Fibroblast of peridontal ligament (primary cell): ENCODE measurements at regions not wholly inside any gene's neighbourhood (a gene's known extent, or its start where the extent isn't known, plus 50 kb on each side); places are given as distances from the start of the nearest gene placed in this dataset.
A peak's percentile ranks its signal among the peaks of the same experiment; 100 is the strongest.
"Not testable (repeated sequence)": the region's sequence is repeated elsewhere in the genome, so short reads cannot be mapped to it uniquely, and the experiment has no call there.

Experiments
- DNase-seq: peaks from one replicate; pipeline ENCODE4 v3.0.0-alpha.2; 2010; ENCODE audit errors: extremely low read depth

GRCh38 chr7:25595996-25596395 is 367.7 kb upstream of the NPVF start:
- peak; percentile 3 for DNase-seq

DNA sequence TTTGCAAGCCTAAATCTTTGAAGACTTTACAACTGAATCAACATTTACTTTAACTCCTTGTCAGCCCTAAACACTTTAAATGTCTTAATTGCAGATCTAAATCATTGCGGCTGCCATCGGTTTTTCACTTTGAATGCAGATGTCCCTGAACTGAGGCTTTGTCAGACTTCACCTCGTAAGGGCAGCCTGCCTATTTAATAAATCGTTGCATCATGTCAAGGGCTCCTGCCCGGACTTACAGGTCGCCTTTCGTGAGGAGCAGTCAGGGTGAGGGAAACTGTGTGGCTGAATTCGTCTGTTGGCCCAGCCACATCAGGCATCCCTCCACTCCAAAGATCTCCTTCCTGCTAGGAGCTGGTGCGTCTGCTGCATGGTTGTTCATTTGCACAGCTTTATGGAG is 368.2 kb upstream of the NPVF start:
- DNase-seq = no peak

GRCh38 chr7:25597946-25598345 is 369.7 kb upstream of the NPVF start:
- DNase-seq = no peak

DNA sequence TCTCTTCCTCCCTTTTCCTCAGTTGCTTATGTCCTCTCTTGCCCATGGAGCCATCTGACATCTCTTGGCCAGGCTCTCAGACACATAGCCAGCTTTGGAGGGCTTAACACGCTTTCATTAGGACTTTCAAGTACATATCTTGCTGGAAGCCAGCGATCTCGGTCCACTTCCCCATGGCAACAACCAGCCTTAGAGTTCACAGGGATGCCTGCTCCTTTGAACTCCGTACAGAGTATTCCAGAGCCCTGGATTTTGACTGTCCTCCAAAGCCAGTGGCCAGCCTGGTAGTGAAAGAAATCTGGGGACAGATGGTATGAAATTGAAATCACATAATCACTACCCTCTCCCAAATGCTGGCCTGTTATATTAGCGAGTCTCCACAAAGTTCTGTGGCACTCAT is 370.5 kb upstream of the NPVF start:
- no peak for DNase-seq

DNA sequence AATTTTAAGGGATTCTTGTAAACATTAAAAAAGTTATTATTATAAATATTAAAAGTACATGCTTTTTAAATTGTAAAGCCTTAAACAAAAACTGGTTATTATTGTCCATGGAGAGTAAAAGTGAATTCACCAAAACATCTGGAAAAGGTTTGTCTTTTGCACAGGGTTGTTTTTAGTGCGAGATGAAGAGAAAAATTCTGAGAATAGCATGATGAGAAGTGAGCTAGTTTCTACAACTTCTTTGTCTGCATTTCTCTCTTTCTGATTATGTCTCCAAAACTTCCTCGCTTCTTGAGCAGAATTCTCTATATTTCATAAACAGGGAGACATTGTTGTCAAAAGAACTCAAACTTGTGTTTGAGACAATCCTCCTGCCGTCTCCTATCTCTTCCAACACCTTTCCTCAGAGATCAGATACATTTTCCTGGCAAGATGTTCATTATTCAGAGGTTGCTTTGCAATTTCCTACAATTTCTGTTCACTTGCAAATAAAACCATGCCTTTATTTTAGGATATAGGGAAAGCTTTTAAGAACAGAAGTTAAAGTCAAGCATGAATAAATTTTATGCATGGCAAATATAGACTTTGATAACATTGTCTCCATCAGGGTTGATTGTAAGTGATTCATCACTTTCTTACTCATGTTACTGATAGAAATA is 372.1 kb upstream of the NPVF start:
- no peak for DNase-seq

GRCh38 chr7:25602730-25603426 is 374.6 kb upstream of the NPVF start:
- DNase-seq = not testable (repeated sequence)

- DNase-seq = not testable (repeated sequence)
These were observed 375.1 kb upstream of the NPVF start for GRCh38 chr7:25603427-25603740.

DNA sequence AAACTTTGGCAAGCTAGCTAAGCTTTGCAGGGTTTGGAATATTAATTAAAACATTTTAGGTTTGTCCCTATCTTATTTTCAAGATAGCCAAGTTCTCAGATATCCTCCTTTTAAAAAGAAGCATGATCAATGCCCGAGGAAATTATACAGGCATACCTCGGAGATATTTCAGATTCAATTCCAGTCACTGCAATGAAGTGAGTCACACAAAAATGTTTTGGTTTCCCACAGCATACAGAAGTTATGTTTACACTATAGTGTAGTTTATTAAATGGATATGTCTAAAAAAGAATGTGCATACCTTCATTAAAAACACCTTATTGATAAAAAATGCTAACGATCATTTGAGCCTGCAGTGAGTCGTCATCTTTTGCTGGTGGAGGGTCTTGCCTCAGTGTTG is 382.9 kb upstream of the NPVF start:
- DNase-seq = no peak

- DNase-seq = no peak
These were observed 385.6 kb upstream of the NPVF start for GRCh38 chr7:25613912-25614311.

DNA sequence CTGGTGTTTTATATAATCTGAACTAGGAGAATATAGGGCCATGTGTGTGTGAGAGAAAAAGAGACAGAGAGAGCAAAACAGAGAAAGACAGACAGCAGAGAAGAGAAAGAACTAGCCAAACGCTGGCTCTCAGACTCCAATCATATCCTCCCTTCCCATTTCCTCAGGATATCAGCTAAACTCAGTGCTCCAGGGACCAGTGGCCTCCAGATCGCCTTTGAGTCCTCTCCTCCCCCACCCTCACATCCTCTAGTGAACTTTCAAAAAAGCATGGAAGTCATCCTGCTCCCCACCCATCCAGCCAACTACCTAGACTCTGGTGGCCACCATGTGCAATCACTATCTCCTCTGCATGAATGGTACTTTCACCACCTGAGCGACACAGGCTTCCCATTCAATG is 386.1 kb upstream of the NPVF start:
- DNase-seq = no peak

DNA sequence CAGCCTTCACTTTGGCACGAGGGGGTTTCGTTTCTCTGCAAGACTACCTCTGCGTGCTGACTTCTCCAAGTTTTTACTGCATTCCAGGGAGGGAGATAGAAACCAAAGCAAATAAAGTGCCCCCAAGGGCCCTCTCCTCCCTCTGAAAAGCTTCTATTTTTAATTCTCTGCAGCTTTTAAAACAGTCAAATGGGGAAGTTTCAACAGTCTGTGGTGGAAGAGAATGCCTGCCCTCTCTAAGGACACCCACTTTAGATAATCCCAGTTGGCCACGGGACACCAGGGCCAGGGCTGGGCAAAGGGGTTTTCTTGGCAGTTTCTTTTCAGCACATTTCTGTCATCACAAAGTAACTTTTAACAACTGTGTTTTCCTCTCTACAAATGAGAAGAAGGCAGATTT is 386.7 kb upstream of the NPVF start:
- DNase-seq = no peak

- no peak for DNase-seq
These were observed 387.3 kb upstream of the NPVF start for GRCh38 chr7:25615593-25615992.

DNA sequence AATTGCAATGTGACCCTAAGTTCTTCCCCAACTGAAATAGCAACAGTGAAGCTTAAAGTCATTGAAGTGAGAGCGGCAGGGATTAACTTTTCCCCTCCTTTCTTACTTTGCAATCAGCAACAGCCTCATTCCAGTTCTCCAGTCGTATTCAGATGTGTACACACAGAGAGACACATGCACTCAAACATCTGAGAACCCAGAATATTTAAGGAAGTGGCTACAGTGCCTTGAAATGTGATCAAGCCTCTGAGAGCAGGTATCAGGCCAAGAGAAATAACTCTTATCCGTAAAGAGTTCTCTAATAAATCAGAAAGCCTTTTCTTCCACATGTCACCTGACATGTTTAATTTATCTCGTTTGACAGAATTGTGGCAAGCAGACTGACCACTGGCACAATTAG is 388.9 kb upstream of the NPVF start:
- no peak for DNase-seq

- DNase-seq = no peak
These were observed 389.4 kb upstream of the NPVF start for GRCh38 chr7:25617673-25618072.

- no peak for DNase-seq
These were observed 391.1 kb upstream of the NPVF start for GRCh38 chr7:25619381-25619780.

DNA sequence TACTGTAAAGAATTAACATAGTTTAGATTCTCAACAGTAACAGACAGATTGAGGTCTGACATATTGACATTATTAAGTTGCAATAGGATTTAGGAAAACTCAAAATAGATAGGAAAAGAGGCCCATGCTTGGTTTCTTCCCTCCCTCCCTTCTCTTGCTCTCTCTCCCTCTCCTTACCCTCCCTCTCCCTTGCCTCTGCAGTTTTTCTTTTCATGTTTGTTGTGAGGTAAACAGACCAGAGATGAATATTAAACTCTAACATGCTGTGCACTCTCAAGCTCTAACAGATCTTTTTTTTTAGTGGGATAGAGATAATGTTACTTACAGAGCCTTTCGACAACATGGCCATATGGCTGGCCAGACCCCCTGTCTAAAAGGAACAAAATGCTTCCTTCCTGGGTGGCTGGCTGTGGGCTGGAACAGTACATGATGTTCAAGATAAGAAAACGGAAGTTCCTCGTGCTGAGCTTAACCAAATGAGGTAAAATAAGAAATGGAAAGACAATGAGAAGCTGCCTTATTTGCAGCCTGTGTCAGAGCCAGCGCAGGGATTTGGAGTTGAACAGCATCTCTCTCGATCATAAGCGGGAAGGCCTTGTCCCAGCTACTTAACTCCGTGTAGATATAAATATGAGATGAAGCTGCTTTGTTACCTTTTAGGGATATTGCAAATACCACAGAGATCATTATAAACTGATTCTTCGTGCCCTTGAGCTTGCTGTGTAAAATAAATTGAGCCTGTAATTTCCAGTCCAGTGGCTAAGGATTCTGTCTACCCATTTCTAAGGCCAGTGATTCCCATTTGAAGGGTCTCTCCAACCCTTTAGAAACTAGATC is 391.9 kb upstream of the NPVF start:
- no peak for DNase-seq

GRCh38 chr7:25621993-25622392 is 393.7 kb upstream of the NPVF start:
- DNase-seq = no peak

GRCh38 chr7:25622695-25623094 is 394.4 kb upstream of the NPVF start:
- no peak for DNase-seq

- no peak for DNase-seq
These were observed 395.8 kb upstream of the NPVF start for GRCh38 chr7:25624051-25624450.

GRCh38 chr7:25624833-25625232 is 396.5 kb upstream of the NPVF start:
- peak; percentile 15 for DNase-seq

GRCh38 chr7:25625306-25625992 is 397.2 kb upstream of the NPVF start:
- no peak for DNase-seq

GRCh38 chr7:25626451-25627131 is 398.3 kb upstream of the NPVF start:
- DNase-seq = no peak
